Endothelial cell of umbilical vein (primary cell): ENCODE measurements at regions not wholly inside any gene's neighbourhood (a gene's known extent, or its start where the extent isn't known, plus 50 kb on each side); places are given as distances from the start of the nearest gene placed in this dataset.

Experiments used
- BruUV-seq: library from RNA; stranded (reverse); fragments of 400-500 nt; replicated peaks from 2 replicates; lab custom pipeline; 2021; lab: Mats Ljungman, UMichigan
- CTCF ChIA-PET: fragments of 300-600, 350-600 bp; sonication (Branson Sonifier 250); formaldehyde crosslinking; loops from one replicate; lab custom pipeline; 2021; ENCODE audit warnings: antibody characterized with exemption, inconsistent platforms; lab: Charles Lee
- POLR2A ChIA-PET: fragments of 300-600, 350-600 bp; sonication (Branson Sonifier 250); formaldehyde crosslinking; loops from one replicate; lab custom pipeline; 2021; ENCODE audit warnings: antibody characterized with exemption, inconsistent platforms; lab: Charles Lee
- DNase-seq: peaks from one replicate; pipeline ENCODE4 v3.0.0-alpha.2; 2011; ENCODE audit warnings: low read depth, low spot score
- FAIRE-seq: peaks from 2 replicates; lab custom pipeline; 2011; peaks lifted over from hg19 to GRCh38; lab: Jason Lieb, UNC
- H2AFZ ChIP-seq: 2 replicates; pipeline ENCODE4 v1.6.0; 2012; ENCODE audit warnings: low read depth, low read length, control low read depth, inconsistent platforms
- H3K27ac ChIP-seq: 2 replicates; pipeline ENCODE4 v1.5.1; 2011; ENCODE audit warnings: low read depth, mild to moderate bottlenecking, control low read depth, low read length, moderate library complexity; ENCODE audit not compliant: insufficient read depth
- H3K27me3 ChIP-seq, 2 experiments: 2 replicates each; pipeline versions ENCODE4 v1.6.0 to v1.6.1; 2011; ENCODE audit warnings: low read length in 2 of 2, mixed read lengths in 1 of 2; ENCODE audit not compliant: control insufficient read depth in 2 of 2, insufficient read depth in 2 of 2
- H3K36me3 ChIP-seq, 2 experiments: 2 replicates in 1 of 2; 3 replicates in 1 of 2; pipeline ENCODE4 v1.5.1; 2011; ENCODE audit warnings: low read length in 2 of 2, mild to moderate bottlenecking in 1 of 2, moderate library complexity in 1 of 2; ENCODE audit not compliant: control insufficient read depth in 2 of 2, insufficient read depth in 2 of 2; ENCODE audit errors: extremely low read depth in 1 of 2
- H3K4me1 ChIP-seq: 3 replicates; pipeline ENCODE4 v1.5.1; 2011; ENCODE audit warnings: mild to moderate bottlenecking, low read length; ENCODE audit not compliant: control insufficient read depth, insufficient read depth; ENCODE audit errors: extremely low read depth
- H3K4me2 ChIP-seq: 2 replicates; pipeline ENCODE4 v1.6.1; 2011; ENCODE audit warnings: low read length, control low read depth, mixed read lengths; ENCODE audit not compliant: insufficient read depth
- H3K4me3 ChIP-seq, 3 experiments: fragments of 200-600 bp in 1 of 3; sonication (generic), shearing (Covaris generic) in 1 of 3; replicated peaks in 1 of 3; 2 replicates each; pipeline ENCODE4 v1.5.1; 2011 to 2016; ENCODE audit warnings: control low read depth in 3 of 3, low read length in 3 of 3, mild to moderate bottlenecking in 2 of 3, inconsistent platforms in 1 of 3, low read depth in 1 of 3, moderate library complexity in 1 of 3; ENCODE audit not compliant: insufficient read depth in 1 of 3
- H3K79me2 ChIP-seq: 2 replicates; pipeline ENCODE4 v1.6.0; 2012; ENCODE audit warnings: low read length, inconsistent platforms; ENCODE audit not compliant: control insufficient read depth, insufficient read depth
- H3K9ac ChIP-seq: replicated peaks from 2 replicates; pipeline ENCODE3; 2011; ENCODE audit warnings: low read length, control low read depth; ENCODE audit not compliant: insufficient read depth; ENCODE audit errors: extremely low read depth
- H3K9me1 ChIP-seq: replicated peaks from 3 replicates; pipeline ENCODE4 v1.6.0; 2011; ENCODE audit warnings: mild to moderate bottlenecking, low read length; ENCODE audit not compliant: control insufficient read depth, insufficient read depth; ENCODE audit errors: extremely low read depth
- H3K9me3 ChIP-seq: replicated peaks from 2 replicates; pipeline ENCODE4 v1.5.1; 2012; ENCODE audit warnings: low read length, inconsistent platforms; ENCODE audit not compliant: control insufficient read depth, insufficient read depth
- H4K20me1 ChIP-seq: replicated peaks from 2 replicates; pipeline ENCODE3; 2011; ENCODE audit warnings: mild to moderate bottlenecking, low read length; ENCODE audit not compliant: control insufficient read depth, insufficient read depth; ENCODE audit errors: extremely low read depth
- EZH2 ChIP-seq: IDR thresholded peaks from 2 replicates; pipeline ENCODE4 v1.6.1; 2012; ENCODE audit warnings: borderline replicate concordance, low read depth, mild to moderate bottlenecking, moderate library complexity, low read length, inconsistent platforms; ENCODE audit not compliant: severe bottlenecking
- FOS ChIP-seq: IDR thresholded peaks from 2 replicates; pipeline ENCODE4 v1.6.1; 2011; ENCODE audit warnings: mild to moderate bottlenecking, low read length, moderate library complexity, borderline replicate concordance; ENCODE audit not compliant: insufficient read depth
- GATA2 ChIP-seq: IDR thresholded peaks from 2 replicates; pipeline ENCODE4 v1.7.0; 2011; ENCODE audit warnings: low read depth, mild to moderate bottlenecking, moderate library complexity, mixed read lengths, low read length; ENCODE audit not compliant: insufficient read length, insufficient read depth
- JUN ChIP-seq: IDR thresholded peaks from 2 replicates; pipeline ENCODE4 v1.6.1; 2011; ENCODE audit warnings: borderline replicate concordance, low read depth; ENCODE audit not compliant: insufficient read length, insufficient read depth
- MYC ChIP-seq: IDR thresholded peaks from one replicate; pipeline ENCODE4 v1.6.1; 2011; ENCODE audit warnings: mild to moderate bottlenecking, low read depth, low read length
- POLR2A ChIP-seq: IDR thresholded peaks from 2 replicates; pipeline ENCODE4 v1.6.1; 2012; ENCODE audit warnings: low read depth, mild to moderate bottlenecking, control low read depth, low read length
- POLR2AphosphoS5 ChIP-seq: IDR thresholded peaks from 2 replicates; pipeline ENCODE4 v1.6.1; 2012; ENCODE audit warnings: low read depth, mild to moderate bottlenecking, control low read depth, low read length, moderate library complexity; ENCODE audit not compliant: insufficient read depth
- dilution Hi-C: fragments of 300-500 bp; cut with MboI; formaldehyde crosslinking; loops from one replicate; pipeline ENCODE4 v1.15.0; 2019; ENCODE audit warnings: low sequenced_read_pairs; ENCODE audit not compliant: extremely low pct_ligation_motif_present
- intact Hi-C: fragments of 100-400 bp; cut with micrococcal nuclease; formaldehyde crosslinking; loops from one replicate; pipeline ENCODE4 v1.10.0; 2022
- TF ChIP-seq, protein P1 (sequence below), 2 donors: IDR thresholded peaks; 1 replicate in 1 of 2; 2 replicates in 1 of 2; pipeline ENCODE4 v1.5.1; 2011; ENCODE audit warnings: low read length in 2 of 2, mild to moderate bottlenecking in 2 of 2, moderate library complexity in 2 of 2, control low read depth in 1 of 2, inconsistent platforms in 1 of 2, low read depth in 1 of 2; ENCODE audit not compliant: insufficient read depth in 1 of 2; ENCODE audit errors: extremely low read depth in 1 of 2
- TF ChIP-seq, protein P2 (sequence below): IDR thresholded peaks from 2 replicates; pipeline ENCODE4 v1.6.1; 2011; ENCODE audit not compliant: insufficient read depth, insufficient read length

- Histone ChIP-seq H3K9me1 (no peaks in the 10 kb centered on the region), H2AFZ (no peak overlapping the region), H3K27me3 (no peaks in the 10 kb centered on the region), H3K36me3 (no peaks in the 10 kb centered on the region), H3K27ac (no peak overlapping the region), H4K20me1 (no peaks in the 10 kb centered on the region), H3K4me3 (no peak overlapping the region), H3K9me3 (no peaks in the 10 kb centered on the region), H3K9ac (no peak overlapping the region), H3K79me2 (no peaks in the 10 kb centered on the region), H3K4me1 (no peaks in the 10 kb centered on the region), H3K4me2 (no peak overlapping the region)
- TF ChIP-seq EZH2 = no peak
- no peak for TF ChIP-seq FOS
- TF ChIP-seq GATA2 = no peak
- TF ChIP-seq JUN = no peak
- TF ChIP-seq MYC = no peak
- TF ChIP-seq, protein P1, sequence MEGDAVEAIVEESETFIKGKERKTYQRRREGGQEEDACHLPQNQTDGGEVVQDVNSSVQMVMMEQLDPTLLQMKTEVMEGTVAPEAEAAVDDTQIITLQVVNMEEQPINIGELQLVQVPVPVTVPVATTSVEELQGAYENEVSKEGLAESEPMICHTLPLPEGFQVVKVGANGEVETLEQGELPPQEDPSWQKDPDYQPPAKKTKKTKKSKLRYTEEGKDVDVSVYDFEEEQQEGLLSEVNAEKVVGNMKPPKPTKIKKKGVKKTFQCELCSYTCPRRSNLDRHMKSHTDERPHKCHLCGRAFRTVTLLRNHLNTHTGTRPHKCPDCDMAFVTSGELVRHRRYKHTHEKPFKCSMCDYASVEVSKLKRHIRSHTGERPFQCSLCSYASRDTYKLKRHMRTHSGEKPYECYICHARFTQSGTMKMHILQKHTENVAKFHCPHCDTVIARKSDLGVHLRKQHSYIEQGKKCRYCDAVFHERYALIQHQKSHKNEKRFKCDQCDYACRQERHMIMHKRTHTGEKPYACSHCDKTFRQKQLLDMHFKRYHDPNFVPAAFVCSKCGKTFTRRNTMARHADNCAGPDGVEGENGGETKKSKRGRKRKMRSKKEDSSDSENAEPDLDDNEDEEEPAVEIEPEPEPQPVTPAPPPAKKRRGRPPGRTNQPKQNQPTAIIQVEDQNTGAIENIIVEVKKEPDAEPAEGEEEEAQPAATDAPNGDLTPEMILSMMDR (IDR thresholded peaks at IDR 0.05; ENCODE audit: extremely low read depth in 1 of 2, insufficient read depth in 1 of 2, low read depth in 1 of 2, low read length in 2 of 2) = no peak
- TF ChIP-seq POLR2AphosphoS5 = no peak
- no peak for TF ChIP-seq POLR2A
- TF ChIP-seq, protein P2, sequence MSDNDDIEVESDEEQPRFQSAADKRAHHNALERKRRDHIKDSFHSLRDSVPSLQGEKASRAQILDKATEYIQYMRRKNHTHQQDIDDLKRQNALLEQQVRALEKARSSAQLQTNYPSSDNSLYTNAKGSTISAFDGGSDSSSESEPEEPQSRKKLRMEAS = no peak
- BruUV-seq = no TSS peak
- no peak for FAIRE-seq
- no peak for DNase-seq
- dilution Hi-C loops (no loop called here), intact Hi-C loops (no loop called here)
- POLR2A ChIA-PET = no interaction called here
- CTCF ChIA-PET = no interaction called here
These were observed 856.0 kb downstream of the TRAM1L1 start for GRCh38 chr4:116229420-116229819.
